ENCODE measurements at regions not wholly inside any gene's neighbourhood (a gene's known extent, or its start where the extent isn't known, plus 50 kb on each side); places are given as distances from the start of the nearest gene placed in this dataset.

DNA sequence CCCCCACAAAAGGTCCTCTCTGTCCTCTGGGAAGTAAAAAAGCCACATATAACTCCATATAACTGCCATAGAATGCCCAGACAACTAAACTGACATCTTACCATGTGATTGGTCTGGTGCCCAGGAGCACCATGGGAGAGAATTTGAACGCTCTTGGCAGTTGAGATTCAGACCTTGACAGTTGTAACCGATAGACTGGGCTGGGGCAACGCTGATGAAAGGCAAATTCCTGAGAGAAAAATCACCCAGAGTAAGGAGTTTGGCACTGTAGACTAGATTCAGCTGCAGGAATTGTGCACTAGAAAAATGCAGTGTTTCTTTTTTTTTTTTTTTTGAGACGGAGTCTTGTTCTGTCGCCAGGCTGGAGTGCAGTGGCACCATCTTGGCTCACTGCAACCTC lies 240.5 kb downstream of the SOX2 start:
- Histone ChIP-seq H3K27ac (ENCODE audit: low read depth, low read length, poor library complexity, severe bottlenecking) (no peak overlapping the region), H3K36me3 (ENCODE audit: insufficient read depth, low read length) (no peaks in the 10 kb centered on the region; the same call in 1 of the 2 replicates), H3K27me3 (ENCODE audit: insufficient read depth, low read length) (no peaks in the 10 kb centered on the region), H4K20me1 (ENCODE audit: insufficient read depth, low read length) (no peaks in the 10 kb centered on the region), H3F3A (ENCODE audit: insufficient read depth, low read length) (no peaks in the 10 kb centered on the region), H3K79me2 (ENCODE audit: insufficient read depth, low read length) (no peaks in the 10 kb centered on the region), H2AFZ (ENCODE audit: low read length) (no peak overlapping the region), H3K4me3 (ENCODE audit: low read depth, low read length, poor library complexity, severe bottlenecking) (no peak overlapping the region), H3K9me2 (ENCODE audit: low read depth, low read length) (no peaks in the 10 kb centered on the region), H3K4me2 (ENCODE audit: low read length) (no peak overlapping the region), H3K4me1 (ENCODE audit: insufficient read depth, low read length, severe bottlenecking) (peaks cover 20% of the 10 kb centered on the region), H3K9ac (ENCODE audit: low read length) (no peak overlapping the region), H3K9me3 (ENCODE audit: low read length) (no peaks in the 10 kb centered on the region)
- TF ChIP-seq, protein P1, sequence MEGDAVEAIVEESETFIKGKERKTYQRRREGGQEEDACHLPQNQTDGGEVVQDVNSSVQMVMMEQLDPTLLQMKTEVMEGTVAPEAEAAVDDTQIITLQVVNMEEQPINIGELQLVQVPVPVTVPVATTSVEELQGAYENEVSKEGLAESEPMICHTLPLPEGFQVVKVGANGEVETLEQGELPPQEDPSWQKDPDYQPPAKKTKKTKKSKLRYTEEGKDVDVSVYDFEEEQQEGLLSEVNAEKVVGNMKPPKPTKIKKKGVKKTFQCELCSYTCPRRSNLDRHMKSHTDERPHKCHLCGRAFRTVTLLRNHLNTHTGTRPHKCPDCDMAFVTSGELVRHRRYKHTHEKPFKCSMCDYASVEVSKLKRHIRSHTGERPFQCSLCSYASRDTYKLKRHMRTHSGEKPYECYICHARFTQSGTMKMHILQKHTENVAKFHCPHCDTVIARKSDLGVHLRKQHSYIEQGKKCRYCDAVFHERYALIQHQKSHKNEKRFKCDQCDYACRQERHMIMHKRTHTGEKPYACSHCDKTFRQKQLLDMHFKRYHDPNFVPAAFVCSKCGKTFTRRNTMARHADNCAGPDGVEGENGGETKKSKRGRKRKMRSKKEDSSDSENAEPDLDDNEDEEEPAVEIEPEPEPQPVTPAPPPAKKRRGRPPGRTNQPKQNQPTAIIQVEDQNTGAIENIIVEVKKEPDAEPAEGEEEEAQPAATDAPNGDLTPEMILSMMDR (IDR thresholded peaks at IDR 0.05; ENCODE audit: low read length) = no peak

- Histone ChIP-seq H3K4me1 (ENCODE audit: insufficient read depth, low read length, severe bottlenecking) (peaks cover 27% of the 10 kb centered on the region), H3K4me2 (ENCODE audit: low read length) (no peak overlapping the region), H3F3A (ENCODE audit: insufficient read depth, low read length) (no peaks in the 10 kb centered on the region), H3K9ac (ENCODE audit: low read length) (no peak overlapping the region), H4K20me1 (ENCODE audit: insufficient read depth, low read length) (no peaks in the 10 kb centered on the region), H3K9me3 (ENCODE audit: low read length) (no peaks in the 10 kb centered on the region), H2AFZ (ENCODE audit: low read length) (no peak overlapping the region), H3K36me3 (ENCODE audit: insufficient read depth, low read length) (no peaks in the 10 kb centered on the region; the same call in 1 of the 2 replicates), H3K9me2 (ENCODE audit: low read depth, low read length) (no peaks in the 10 kb centered on the region), H3K27me3 (ENCODE audit: insufficient read depth, low read length) (no peaks in the 10 kb centered on the region), H3K79me2 (ENCODE audit: insufficient read depth, low read length) (no peaks in the 10 kb centered on the region), H3K4me3 (ENCODE audit: low read depth, low read length, poor library complexity, severe bottlenecking) (no peak overlapping the region), H3K27ac (ENCODE audit: low read depth, low read length, poor library complexity, severe bottlenecking) (no peak overlapping the region)
- TF ChIP-seq EZH2 (IDR thresholded peaks at IDR 0.05; ENCODE audit: borderline replicate concordance, low read length) = no peak
- TF ChIP-seq, protein P1 (IDR thresholded peaks at IDR 0.05; ENCODE audit: low read length) = no peak
Measured at GRCh38 chr3:181952929-181953328, 241.2 kb downstream of the SOX2 start.

DNA sequence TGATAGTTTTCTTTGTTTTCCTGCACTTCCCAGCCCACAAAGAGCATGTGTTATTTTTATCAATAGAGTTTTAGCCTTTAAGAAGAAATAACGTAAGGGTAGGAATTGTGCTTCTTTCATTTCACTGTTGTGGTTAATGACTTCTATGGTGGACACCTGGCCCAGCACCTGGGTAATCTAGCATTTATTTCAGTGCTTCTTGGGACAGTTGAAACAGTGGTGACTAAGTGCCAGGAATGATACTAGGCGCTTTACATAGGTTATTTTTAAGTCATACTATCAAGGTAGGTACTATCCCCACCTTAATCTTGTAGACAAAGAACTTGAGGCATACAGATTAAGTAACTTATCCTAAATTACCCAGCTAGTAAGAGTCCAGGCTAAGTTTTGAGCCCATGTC lies 243.8 kb downstream of the SOX2 start:
- Histone ChIP-seq H3K4me3 (ENCODE audit: low read depth, low read length, poor library complexity, severe bottlenecking) (no peak overlapping the region), H3K27me3 (ENCODE audit: insufficient read depth, low read length) (no peaks in the 10 kb centered on the region), H3K27ac (ENCODE audit: low read depth, low read length, poor library complexity, severe bottlenecking) (no peak overlapping the region), H3K36me3 (ENCODE audit: insufficient read depth, low read length) (no peaks in the 10 kb centered on the region; the same call in 1 of the 2 replicates), H3F3A (ENCODE audit: insufficient read depth, low read length) (no peaks in the 10 kb centered on the region), H3K79me2 (ENCODE audit: insufficient read depth, low read length) (no peaks in the 10 kb centered on the region), H2AFZ (ENCODE audit: low read length) (no peak overlapping the region), H3K4me2 (ENCODE audit: low read length) (no peak overlapping the region), H3K9ac (ENCODE audit: low read length) (no peak overlapping the region), H3K9me3 (ENCODE audit: low read length) (no peaks in the 10 kb centered on the region), H4K20me1 (ENCODE audit: insufficient read depth, low read length) (no peaks in the 10 kb centered on the region), H3K9me2 (ENCODE audit: low read depth, low read length) (no peaks in the 10 kb centered on the region), H3K4me1 (ENCODE audit: insufficient read depth, low read length, severe bottlenecking) (peaks cover 21% of the 10 kb centered on the region)
- TF ChIP-seq EZH2 (IDR thresholded peaks at IDR 0.05; ENCODE audit: borderline replicate concordance, low read length) = no peak
- TF ChIP-seq, protein P1 (IDR thresholded peaks at IDR 0.05; ENCODE audit: low read length) = no peak

Measured in OCI-LY1 (cell line).